GM12878 (cell line): ENCODE measurements at regions not wholly inside any gene's neighbourhood (a gene's known extent, or its start where the extent isn't known, plus 50 kb on each side); places are given as distances from the start of the nearest gene placed in this dataset.

Experiments used
- ATAC-seq: fragments of 200-7000 bp; cut with Tn5 transposase; 3 replicates; pipeline ENCODE4 v1.9.1; 2020; ENCODE audit warnings: mild to moderate bottlenecking, moderate library complexity
- BruUV-seq: library from RNA; stranded (reverse); fragments of 400-500 nt; replicated peaks from 2 replicates; lab custom pipeline; 2021; lab: Mats Ljungman, UMichigan
- CTCF ChIA-PET: fragments of 300-600 bp; sonication (Branson Sonifier 250); formaldehyde crosslinking; extraction: SDS; loops from one replicate; lab custom pipeline; 2021; ENCODE audit warnings: inconsistent platforms; lab: Yijun Ruan, JAX
- POLR2A ChIA-PET: fragments of 350-600 bp; formaldehyde crosslinking; extraction: SDS; loops from one replicate; lab custom pipeline; 2021; ENCODE audit warnings: inconsistent platforms; lab: Charles Lee
- RAD21 ChIA-PET: fragments of 300-600 bp; sonication (Branson Sonifier 250); formaldehyde crosslinking; loops from one replicate; lab custom pipeline; 2023; ENCODE audit warnings: antibody characterized with exemption; ENCODE audit not compliant: unreplicated experiment; lab: Charles Lee
- SMC1A ChIA-PET: fragments of 300-600 bp; sonication (Branson Sonifier 250); formaldehyde crosslinking; loops from one replicate; lab custom pipeline; 2023; ENCODE audit not compliant: unreplicated experiment, uncharacterized antibody; lab: Charles Lee
- DNase-seq: peaks from one replicate; pipeline ENCODE4 v3.0.0-alpha.2; 2011; ENCODE audit warnings: low read depth, low spot score
- FAIRE-seq: peaks from 3 replicates; lab custom pipeline; 2011; peaks lifted over from hg19 to GRCh38; lab: Jason Lieb, UNC
- H2AFZ ChIP-seq: 2 replicates; pipeline ENCODE4 v1.6.0; 2011; ENCODE audit warnings: low read depth, low read length, control low read depth; ENCODE audit not compliant: control insufficient read depth
- H3K27ac ChIP-seq: 2 replicates; pipeline ENCODE4 v1.5.1; 2011; ENCODE audit warnings: control low read depth; ENCODE audit not compliant: control insufficient read depth, insufficient read depth
- H3K27me3 ChIP-seq, 2 experiments: replicated peaks in 1 of 2; 2 replicates each; pipeline versions ENCODE4 v1.6.0 to v1.6.1; 2011; ENCODE audit warnings: low read length in 1 of 2; ENCODE audit not compliant: control insufficient read depth in 2 of 2, insufficient read depth in 2 of 2
- H3K36me3 ChIP-seq, 2 experiments: 2 replicates each; pipeline ENCODE4 v1.5.1; 2011; ENCODE audit warnings: low read length in 1 of 2; ENCODE audit not compliant: control insufficient read depth in 2 of 2, insufficient read depth in 2 of 2
- H3K4me1 ChIP-seq: 2 replicates; pipeline ENCODE4 v1.6.1; 2011; ENCODE audit warnings: mild to moderate bottlenecking, low read length, moderate library complexity, mixed read lengths; ENCODE audit not compliant: control insufficient read depth, insufficient read depth
- H3K4me2 ChIP-seq: 2 replicates; pipeline ENCODE4 v1.6.0; 2011; ENCODE audit warnings: control low read depth; ENCODE audit not compliant: control insufficient read depth, insufficient read depth
- H3K4me3 ChIP-seq: fragments of 200-600 bp; sonication (generic); 2 replicates; pipeline ENCODE4 v1.5.1; 2016
- H3K79me2 ChIP-seq: 2 replicates; pipeline ENCODE4 v1.6.0; 2011; ENCODE audit warnings: low read length; ENCODE audit not compliant: control insufficient read depth, insufficient read depth
- H3K9ac ChIP-seq: 2 replicates; pipeline ENCODE4 v1.8.0; 2011; ENCODE audit warnings: low read length, control low read depth, mixed read lengths; ENCODE audit not compliant: control insufficient read depth, insufficient read depth
- H3K9me3 ChIP-seq: replicated peaks from 3 replicates; pipeline ENCODE4 v1.5.1; 2011; ENCODE audit warnings: mild to moderate bottlenecking, low read length; ENCODE audit not compliant: control insufficient read depth, insufficient read depth
- H4K20me1 ChIP-seq: 2 replicates; pipeline ENCODE4 v1.6.0; 2011; ENCODE audit not compliant: control insufficient read depth, insufficient read depth
- GABPA ChIP-seq: IDR thresholded peaks from 2 replicates; pipeline ENCODE4 v1.6.1; 2014; ENCODE audit warnings: antibody characterized with exemption, low read depth, mild to moderate bottlenecking, inconsistent platforms
- MTA3 ChIP-seq: IDR thresholded peaks from 2 replicates; pipeline ENCODE4 v1.6.1; 2012; ENCODE audit warnings: low read length, inconsistent platforms, borderline replicate concordance
- NFYB ChIP-seq: IDR thresholded peaks from 2 replicates; pipeline ENCODE4 v1.6.1; 2011; ENCODE audit warnings: low read depth, mild to moderate bottlenecking, low read length, improper control_type of control experiment, moderate library complexity; ENCODE audit not compliant: insufficient read depth
- NR2C1 ChIP-seq: fragments of 450-650 bp; IDR thresholded peaks from 2 replicates; pipeline ENCODE4 v1.6.1; 2017; ENCODE audit warnings: antibody characterized with exemption, mild to moderate bottlenecking, moderate library complexity
- NR2C2 ChIP-seq: IDR thresholded peaks from 2 replicates; pipeline ENCODE4 v1.6.1; 2011; ENCODE audit warnings: borderline replicate concordance, low read depth; ENCODE audit not compliant: control insufficient read depth, insufficient read length
- POLR2AphosphoS5 ChIP-seq: IDR thresholded peaks from 2 replicates; pipeline ENCODE4 v1.6.1; 2011; ENCODE audit warnings: mild to moderate bottlenecking, low read length, inconsistent platforms
- RAD21 ChIP-seq: IDR thresholded peaks from 2 replicates; pipeline ENCODE4 v1.6.1; 2011; ENCODE audit warnings: mild to moderate bottlenecking, low read depth, low read length, moderate library complexity; ENCODE audit not compliant: insufficient read depth
- SIN3A ChIP-seq: IDR thresholded peaks from 2 replicates; pipeline ENCODE4 v1.6.1; 2012; ENCODE audit warnings: low read depth, low read length, improper control_type of control experiment
- SMAD1 ChIP-seq: fragments of 450-650 bp; IDR thresholded peaks from 2 replicates; pipeline ENCODE4 v1.6.1; 2018; ENCODE audit warnings: mild to moderate bottlenecking, low read depth; ENCODE audit not compliant: partially characterized antibody
- SMARCA5 ChIP-seq: fragments of 450-650 bp; IDR thresholded peaks from 2 replicates; pipeline ENCODE4 v1.6.1; 2017; ENCODE audit warnings: mild to moderate bottlenecking
- SRF ChIP-seq, 2 experiments: IDR thresholded peaks; 2 replicates each; pipeline ENCODE4 v1.6.1; 2011; ENCODE audit warnings: low read depth in 2 of 2, low read length in 2 of 2, mild to moderate bottlenecking in 1 of 2, moderate library complexity in 1 of 2
- SUPT20H ChIP-seq: IDR thresholded peaks from 2 replicates; pipeline ENCODE4 v1.6.1; 2011; ENCODE audit warnings: low read depth, mild to moderate bottlenecking, low read length, moderate library complexity, borderline replicate concordance; ENCODE audit not compliant: control insufficient read depth
- TCF12 ChIP-seq: IDR thresholded peaks from 2 replicates; pipeline ENCODE4 v1.6.1; 2011; ENCODE audit warnings: low read depth, mild to moderate bottlenecking, low read length
- ZNF622 ChIP-seq: fragments of 450-650 bp; IDR thresholded peaks from 2 replicates; pipeline ENCODE4 v1.6.1; 2017; ENCODE audit warnings: mild to moderate bottlenecking, inconsistent platforms
- WGBS: methylation state at CpG from one replicate; pipeline ENCODE4 v1.1.6; 2016; ENCODE audit warnings: low lambda C conversion rate; ENCODE audit not compliant: insufficient replicate concordance, insufficient coverage; ENCODE audit errors: missing lambda C conversion rate; 5-methylcytosine and 5-hydroxymethylcytosine counted together
- in situ Hi-C: fragments of 300-500 bp; cut with MboI; formaldehyde crosslinking; loops from 9 replicates; pipeline ENCODE4 v1.14.3; 2018; ENCODE audit warnings: mixed read lengths
- intact Hi-C: fragments of 100-400 bp; cut with micrococcal nuclease; formaldehyde crosslinking; loops from one replicate; pipeline ENCODE4 v1.14.2; 2022; ENCODE audit not compliant: unreplicated experiment

DNA sequence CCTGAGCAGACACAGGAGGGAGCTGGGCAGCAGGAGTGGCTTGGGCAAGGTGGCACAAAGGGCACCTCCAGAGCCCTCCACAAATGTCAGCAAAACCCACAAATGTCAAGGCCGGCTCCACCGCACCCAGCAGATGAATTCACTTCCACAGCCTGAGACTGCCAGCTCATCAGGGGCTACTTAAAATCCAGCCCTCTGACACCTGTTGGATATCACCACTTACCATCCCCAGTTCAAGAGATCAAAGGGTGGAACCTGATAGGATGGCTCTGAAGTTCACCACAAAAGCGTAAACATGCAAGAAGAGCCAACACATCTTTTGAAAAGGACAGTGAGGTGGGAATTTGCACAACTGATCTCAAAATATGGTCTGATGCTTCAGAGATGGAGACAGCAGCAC, 168.6 kb upstream of the GRK3 start:
- H3K9me3 ChIP-seq, result no peaks in the 10 kb centered on the region
- POLR2A ChIA-PET, result no interaction called here
- H3K27me3 ChIP-seq, result no peaks in the 10 kb centered on the region
- no peak overlapping the region for H3K4me3 ChIP-seq
- no peak for FAIRE-seq
- CTCF ChIA-PET, result no interaction called here
- ATAC-seq, result no peak
- H3K9ac ChIP-seq, result no peak overlapping the region
- SMC1A ChIA-PET, result no interaction called here
- BruUV-seq, result no TSS peak
- intact Hi-C loops (no loop called here), in situ Hi-C loops (no loop called here)
- H3K27ac ChIP-seq, result no peak overlapping the region
- H3K36me3 ChIP-seq, result no peaks in the 10 kb centered on the region; a peak in 1 of 4 replicates
- TF ChIP-seq SUPT20H (no peak), NR2C1 (no peak)
- no peak for DNase-seq
- no peak overlapping the region for H2AFZ ChIP-seq
- H3K4me2 ChIP-seq, result no peak overlapping the region
- RAD21 ChIA-PET, result no interaction called here
- H3K79me2 ChIP-seq, result peaks cover 56% of the 10 kb centered on the region
- WGBS, result 88% methylated on average over 3 of the region's 3 CpGs
- H4K20me1 ChIP-seq, result 0 out of 2 replicates have a peak, but pooled peaks cover 2% of the 10 kb centered on the region
- H3K4me1 ChIP-seq, result peaks cover 26% of the 10 kb centered on the region

DNA sequence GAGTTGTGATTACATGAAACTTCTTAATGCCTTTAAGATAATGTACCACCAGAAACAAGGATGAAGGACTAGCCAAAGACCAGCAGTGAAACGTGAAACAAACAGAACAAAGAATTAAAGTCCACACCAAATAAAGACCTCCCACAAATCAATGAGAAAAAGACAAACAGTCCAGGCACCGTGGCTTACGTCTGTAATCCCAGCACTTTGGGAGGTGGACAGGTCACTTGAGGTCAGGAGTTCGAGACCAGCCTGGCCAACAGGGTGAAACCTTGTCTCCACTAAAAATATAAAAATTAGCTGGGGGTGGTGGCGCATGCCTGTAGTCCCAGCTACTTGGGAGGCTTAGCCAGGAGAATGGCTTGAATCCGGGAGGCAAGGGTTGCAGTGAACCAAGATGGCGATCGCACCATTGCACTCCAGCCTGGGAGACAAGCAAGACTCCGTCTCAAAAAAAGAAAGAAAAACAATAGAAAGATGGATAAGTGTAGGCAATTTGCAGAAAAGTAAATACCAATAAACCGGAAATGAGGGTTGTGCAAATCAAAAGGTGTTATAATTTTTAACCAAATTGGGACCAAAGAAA, 167.8 kb upstream of the GRK3 start:
- CTCF ChIA-PET, result no interaction called here
- Histone ChIP-seq H3K9me3 (no peaks in the 10 kb centered on the region), H3K36me3 (no peaks in the 10 kb centered on the region; a peak in 1 of 4 replicates), H4K20me1 (0 out of 2 replicates have a peak, but pooled peaks cover 2% of the 10 kb centered on the region), H3K4me1 (peaks cover 34% of the 10 kb centered on the region), H3K27me3 (no peaks in the 10 kb centered on the region), H3K27ac (no peak overlapping the region), H3K79me2 (peaks cover 62% of the 10 kb centered on the region), H2AFZ (no peak overlapping the region), H3K4me3 (no peak overlapping the region), H3K4me2 (no peak overlapping the region), H3K9ac (no peak overlapping the region)
- SMC1A ChIA-PET, result interaction anchor here (1.3 kb wide), 1 partner anchor 10 kb away, joined by 3 read pairs; no protein-coding TSS in a partner anchor
- FAIRE-seq, result no peak
- no peak for ATAC-seq
- in situ Hi-C loops (no loop called here), intact Hi-C loops (no loop called here)
- RAD21 ChIA-PET, result no interaction called here
- POLR2A ChIA-PET, result no interaction called here
- BruUV-seq, result no TSS peak
- TF ChIP-seq NFYB, result no peak
- TF ChIP-seq NR2C2, result no peak
- no peak for TF ChIP-seq POLR2AphosphoS5
- TF ChIP-seq SIN3A, result no peak
- no peak for TF ChIP-seq TCF12
- no peak for TF ChIP-seq SMAD1
- no peak for TF ChIP-seq MTA3
- TF ChIP-seq GABPA, result no peak
- TF ChIP-seq SRF (IDR thresholded peaks at IDR 0.05; ENCODE audit: low read depth in 2 of 2, low read length in 2 of 2), result no peak
- TF ChIP-seq SMARCA5, result no peak
- no peak for TF ChIP-seq ZNF622
- no peak for TF ChIP-seq RAD21
- no peak for DNase-seq
- WGBS, result 85% methylated on average over 10 of the region's 10 CpGs
